ENCODE measurements at regions not wholly inside any gene's neighbourhood (a gene's known extent, or its start where the extent isn't known, plus 50 kb on each side); places are given as distances from the start of the nearest gene placed in this dataset.

- no peak for DNase-seq
Observed at GRCh38 chr17:34203018-34203638, 52.0 kb upstream of the CCL2 start.

GRCh38 chr17:34204402-34204801 lies 50.7 kb upstream of the CCL2 start:
- DNase-seq: no peak
